Endothelial cell of umbilical vein (primary cell): ENCODE measurements at regions not wholly inside any gene's neighbourhood (a gene's known extent, or its start where the extent isn't known, plus 50 kb on each side); places are given as distances from the start of the nearest gene placed in this dataset.

Source experiments
- BruUV-seq: library from RNA; stranded (reverse); fragments of 400-500 nt; replicated peaks from 2 replicates; lab custom pipeline; 2021; lab: Mats Ljungman, UMichigan
- CTCF ChIA-PET: fragments of 300-600, 350-600 bp; sonication (Branson Sonifier 250); formaldehyde crosslinking; loops from one replicate; lab custom pipeline; 2021; ENCODE audit warnings: antibody characterized with exemption, inconsistent platforms; lab: Charles Lee
- POLR2A ChIA-PET: fragments of 300-600, 350-600 bp; sonication (Branson Sonifier 250); formaldehyde crosslinking; loops from one replicate; lab custom pipeline; 2021; ENCODE audit warnings: antibody characterized with exemption, inconsistent platforms; lab: Charles Lee
- DNase-seq: peaks from one replicate; pipeline ENCODE4 v3.0.0-alpha.2; 2011; ENCODE audit warnings: low read depth, low spot score
- FAIRE-seq: peaks from 2 replicates; lab custom pipeline; 2011; peaks lifted over from hg19 to GRCh38; lab: Jason Lieb, UNC
- H2AFZ ChIP-seq: 2 replicates; pipeline ENCODE4 v1.6.0; 2012; ENCODE audit warnings: low read depth, low read length, control low read depth, inconsistent platforms
- H3K27ac ChIP-seq: 2 replicates; pipeline ENCODE4 v1.5.1; 2011; ENCODE audit warnings: low read depth, mild to moderate bottlenecking, control low read depth, low read length, moderate library complexity; ENCODE audit not compliant: insufficient read depth
- H3K27me3 ChIP-seq, 2 experiments: 2 replicates each; pipeline versions ENCODE4 v1.6.0 to v1.6.1; 2011; ENCODE audit warnings: low read length in 2 of 2, mixed read lengths in 1 of 2; ENCODE audit not compliant: control insufficient read depth in 2 of 2, insufficient read depth in 2 of 2
- H3K36me3 ChIP-seq, 2 experiments: 2 replicates in 1 of 2; 3 replicates in 1 of 2; pipeline ENCODE4 v1.5.1; 2011; ENCODE audit warnings: low read length in 2 of 2, mild to moderate bottlenecking in 1 of 2, moderate library complexity in 1 of 2; ENCODE audit not compliant: control insufficient read depth in 2 of 2, insufficient read depth in 2 of 2; ENCODE audit errors: extremely low read depth in 1 of 2
- H3K4me1 ChIP-seq: 3 replicates; pipeline ENCODE4 v1.5.1; 2011; ENCODE audit warnings: mild to moderate bottlenecking, low read length; ENCODE audit not compliant: control insufficient read depth, insufficient read depth; ENCODE audit errors: extremely low read depth
- H3K4me2 ChIP-seq: 2 replicates; pipeline ENCODE4 v1.6.1; 2011; ENCODE audit warnings: low read length, control low read depth, mixed read lengths; ENCODE audit not compliant: insufficient read depth
- H3K4me3 ChIP-seq, 3 experiments: fragments of 200-600 bp in 1 of 3; sonication (generic), shearing (Covaris generic) in 1 of 3; replicated peaks in 1 of 3; 2 replicates each; pipeline ENCODE4 v1.5.1; 2011 to 2016; ENCODE audit warnings: control low read depth in 3 of 3, low read length in 3 of 3, mild to moderate bottlenecking in 2 of 3, inconsistent platforms in 1 of 3, low read depth in 1 of 3, moderate library complexity in 1 of 3; ENCODE audit not compliant: insufficient read depth in 1 of 3
- H3K79me2 ChIP-seq: 2 replicates; pipeline ENCODE4 v1.6.0; 2012; ENCODE audit warnings: low read length, inconsistent platforms; ENCODE audit not compliant: control insufficient read depth, insufficient read depth
- H3K9ac ChIP-seq: replicated peaks from 2 replicates; pipeline ENCODE3; 2011; ENCODE audit warnings: low read length, control low read depth; ENCODE audit not compliant: insufficient read depth; ENCODE audit errors: extremely low read depth
- H3K9me1 ChIP-seq: replicated peaks from 3 replicates; pipeline ENCODE4 v1.6.0; 2011; ENCODE audit warnings: mild to moderate bottlenecking, low read length; ENCODE audit not compliant: control insufficient read depth, insufficient read depth; ENCODE audit errors: extremely low read depth
- H3K9me3 ChIP-seq: replicated peaks from 2 replicates; pipeline ENCODE4 v1.5.1; 2012; ENCODE audit warnings: low read length, inconsistent platforms; ENCODE audit not compliant: control insufficient read depth, insufficient read depth
- H4K20me1 ChIP-seq: replicated peaks from 2 replicates; pipeline ENCODE3; 2011; ENCODE audit warnings: mild to moderate bottlenecking, low read length; ENCODE audit not compliant: control insufficient read depth, insufficient read depth; ENCODE audit errors: extremely low read depth
- CTCF ChIP-seq, 2 donors: IDR thresholded peaks; 1 replicate in 1 of 2; 2 replicates in 1 of 2; pipeline ENCODE4 v1.5.1; 2011; ENCODE audit warnings: low read length in 2 of 2, mild to moderate bottlenecking in 2 of 2, moderate library complexity in 2 of 2, control low read depth in 1 of 2, inconsistent platforms in 1 of 2, low read depth in 1 of 2; ENCODE audit not compliant: insufficient read depth in 1 of 2; ENCODE audit errors: extremely low read depth in 1 of 2
- EZH2 ChIP-seq: IDR thresholded peaks from 2 replicates; pipeline ENCODE4 v1.6.1; 2012; ENCODE audit warnings: borderline replicate concordance, low read depth, mild to moderate bottlenecking, moderate library complexity, low read length, inconsistent platforms; ENCODE audit not compliant: severe bottlenecking
- FOS ChIP-seq: IDR thresholded peaks from 2 replicates; pipeline ENCODE4 v1.6.1; 2011; ENCODE audit warnings: mild to moderate bottlenecking, low read length, moderate library complexity, borderline replicate concordance; ENCODE audit not compliant: insufficient read depth
- GATA2 ChIP-seq: IDR thresholded peaks from 2 replicates; pipeline ENCODE4 v1.7.0; 2011; ENCODE audit warnings: low read depth, mild to moderate bottlenecking, moderate library complexity, mixed read lengths, low read length; ENCODE audit not compliant: insufficient read length, insufficient read depth
- MAX ChIP-seq: IDR thresholded peaks from 2 replicates; pipeline ENCODE4 v1.6.1; 2011; ENCODE audit not compliant: insufficient read depth, insufficient read length
- MYC ChIP-seq: IDR thresholded peaks from one replicate; pipeline ENCODE4 v1.6.1; 2011; ENCODE audit warnings: mild to moderate bottlenecking, low read depth, low read length
- POLR2A ChIP-seq: IDR thresholded peaks from 2 replicates; pipeline ENCODE4 v1.6.1; 2012; ENCODE audit warnings: low read depth, mild to moderate bottlenecking, control low read depth, low read length
- POLR2AphosphoS5 ChIP-seq: IDR thresholded peaks from 2 replicates; pipeline ENCODE4 v1.6.1; 2012; ENCODE audit warnings: low read depth, mild to moderate bottlenecking, control low read depth, low read length, moderate library complexity; ENCODE audit not compliant: insufficient read depth
- dilution Hi-C: fragments of 300-500 bp; cut with MboI; formaldehyde crosslinking; loops from one replicate; pipeline ENCODE4 v1.15.0; 2019; ENCODE audit warnings: low sequenced_read_pairs; ENCODE audit not compliant: extremely low pct_ligation_motif_present
- intact Hi-C: fragments of 100-400 bp; cut with micrococcal nuclease; formaldehyde crosslinking; loops from one replicate; pipeline ENCODE4 v1.10.0; 2022

DNA sequence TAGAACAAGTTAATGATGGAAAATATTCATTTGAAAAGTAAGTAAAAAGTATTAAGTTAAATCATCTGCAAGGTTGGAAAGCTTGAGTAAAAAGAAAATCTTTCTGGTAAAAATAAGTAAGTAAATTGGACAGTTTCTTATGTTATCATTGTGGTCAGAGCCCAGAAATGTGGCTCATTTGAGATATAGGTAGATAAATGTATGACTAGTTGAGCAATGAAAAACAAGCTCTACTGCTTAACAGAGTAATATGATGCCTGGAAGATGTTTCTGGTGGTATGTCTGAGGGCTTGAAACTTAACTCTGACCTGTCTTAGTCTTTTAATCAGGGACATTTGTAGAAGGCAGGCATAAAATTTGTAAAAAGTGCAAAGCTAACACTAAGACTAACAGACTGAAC, 444.0 kb downstream of the MFSD1 start:
- Histone ChIP-seq H3K27ac (no peak overlapping the region), H3K27me3 (no peaks in the 10 kb centered on the region), H3K36me3 (no peaks in the 10 kb centered on the region), H3K4me3 (no peak overlapping the region), H3K9ac (no peak overlapping the region), H3K4me2 (no peak overlapping the region), H4K20me1 (no peaks in the 10 kb centered on the region), H3K9me1 (no peaks in the 10 kb centered on the region), H3K79me2 (no peaks in the 10 kb centered on the region), H3K4me1 (no peaks in the 10 kb centered on the region), H2AFZ (no peak overlapping the region), H3K9me3 (no peaks in the 10 kb centered on the region)
- no TSS peak for BruUV-seq
- DNase-seq (no peak), FAIRE-seq (no peak)
- TF ChIP-seq POLR2A (no peak), POLR2AphosphoS5 (no peak), MYC (no peak), EZH2 (no peak), GATA2 (no peak)
- ChIA-PET POLR2A (no interaction called here), CTCF (interaction anchor here (1.1 to 1.3 kb wide), 2 partner anchors 116 to 399 kb away, joined by 3 read pairs; no protein-coding TSS in a partner anchor)
- dilution Hi-C loops (no loop called here), intact Hi-C loops (no loop called here)

DNA sequence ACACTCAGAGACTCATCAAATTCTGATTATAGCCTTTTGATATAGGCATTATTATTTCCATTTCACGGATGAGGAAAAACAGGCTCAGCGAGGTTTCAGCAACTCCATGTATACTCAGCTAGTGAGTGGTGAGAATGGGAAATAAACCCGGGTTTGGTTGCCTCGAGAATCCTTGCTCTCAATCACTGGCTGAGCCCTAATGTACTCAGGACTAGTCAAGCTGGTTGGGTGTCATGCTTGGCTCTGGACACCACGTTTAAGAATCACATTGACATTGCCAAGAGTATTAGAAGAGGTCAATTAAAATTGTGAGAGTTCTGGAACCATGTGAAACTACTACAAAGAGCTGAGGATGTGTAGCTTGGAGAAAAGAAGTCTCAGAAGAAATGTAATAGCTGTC, 444.5 kb downstream of the MFSD1 start:
- H3K79me2 ChIP-seq = no peaks in the 10 kb centered on the region
- H3K4me2 ChIP-seq = no peak overlapping the region
- no peaks in the 10 kb centered on the region for H3K9me3 ChIP-seq
- DNase-seq = no peak
- no peak overlapping the region for H3K4me3 ChIP-seq
- no peak overlapping the region for H3K27ac ChIP-seq
- BruUV-seq = no TSS peak
- no peaks in the 10 kb centered on the region for H3K27me3 ChIP-seq
- intact Hi-C loops = no loop called here
- no peaks in the 10 kb centered on the region for H3K4me1 ChIP-seq
- TF ChIP-seq FOS (no peak), MAX (no peak), POLR2A (no peak), EZH2 (no peak), CTCF (IDR thresholded peaks at IDR 0.05; ENCODE audit: extremely low read depth in 1 of 2, insufficient read depth in 1 of 2, low read depth in 1 of 2, low read length in 2 of 2) (no peak), POLR2AphosphoS5 (no peak)
- ChIA-PET POLR2A (no interaction called here), CTCF (interaction anchor here (1.0 to 1.6 kb wide), 4 partner anchors 55 to 399 kb away, joined by 3 to 4 read pairs (median 4); no protein-coding TSS in a partner anchor)
- no peak for FAIRE-seq
- H3K36me3 ChIP-seq = no peaks in the 10 kb centered on the region
- no peaks in the 10 kb centered on the region for H3K9me1 ChIP-seq
- dilution Hi-C loops = no loop called here
- H4K20me1 ChIP-seq = no peaks in the 10 kb centered on the region
- H3K9ac ChIP-seq = no peak overlapping the region
- H2AFZ ChIP-seq = no peak overlapping the region
